GM18498 (cell line): ENCODE measurements at regions not wholly inside any gene's neighbourhood (a gene's known extent, or its start where the extent isn't known, plus 50 kb on each side); places are given as distances from the start of the nearest gene placed in this dataset.

Experiments
- ATAC-seq: cut with Tn5 transposase; IDR thresholded peaks from one replicate; pipeline ENCODE4 v1.9.1; 2021; ENCODE audit warnings: mild to moderate bottlenecking, moderate library complexity; ENCODE audit not compliant: unreplicated experiment

DNA sequence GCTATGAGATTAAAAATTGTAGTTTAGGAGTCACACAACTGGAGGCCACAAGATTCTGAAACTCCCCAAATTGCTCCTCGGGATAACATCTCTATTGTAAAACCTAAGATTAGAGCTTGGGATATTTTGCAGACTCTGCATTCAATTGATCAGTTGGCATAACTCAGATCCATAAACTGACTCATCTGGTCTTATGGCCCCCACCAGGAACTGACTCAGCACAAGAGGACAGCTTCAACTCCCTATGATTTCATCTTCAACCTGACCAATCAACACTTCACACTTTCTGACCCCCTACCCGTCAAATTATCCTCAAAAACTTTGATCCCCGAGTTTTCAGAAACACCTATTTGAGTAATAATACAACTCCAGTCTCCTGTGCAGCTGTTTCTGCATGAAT is 257.3 kb downstream of the HAO1 start:
- ATAC-seq: no peak

GRCh38 chr20:7687065-7687464 is 253.2 kb downstream of the HAO1 start:
- ATAC-seq: no peak

- no peak for ATAC-seq
These were observed 251.1 kb downstream of the HAO1 start for GRCh38 chr20:7689151-7689550.

- ATAC-seq: no peak
These were observed 248.5 kb downstream of the HAO1 start for GRCh38 chr20:7691647-7692269.

GRCh38 chr20:7692478-7692877 is 247.8 kb downstream of the HAO1 start:
- ATAC-seq: no peak

DNA sequence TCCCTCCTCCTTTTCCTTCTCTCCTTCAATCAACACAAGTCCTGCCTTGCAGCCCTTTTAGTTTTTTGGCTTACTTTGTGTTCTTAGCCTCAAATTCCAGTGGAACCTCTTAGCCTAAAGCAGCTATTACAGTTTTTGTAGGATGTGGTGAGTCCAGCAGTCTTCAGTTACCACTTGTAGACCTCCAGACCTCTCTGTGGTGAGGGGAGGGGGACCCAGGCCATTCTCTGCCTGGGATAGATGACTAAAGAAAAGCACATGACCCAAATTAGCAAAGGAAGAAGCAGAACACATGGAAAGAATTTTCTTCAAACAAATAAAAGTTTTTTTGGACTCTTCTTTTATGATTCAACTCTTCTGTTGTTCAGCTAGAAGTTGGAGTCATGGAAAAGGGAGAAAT is 246.5 kb downstream of the HAO1 start:
- no peak for ATAC-seq

DNA sequence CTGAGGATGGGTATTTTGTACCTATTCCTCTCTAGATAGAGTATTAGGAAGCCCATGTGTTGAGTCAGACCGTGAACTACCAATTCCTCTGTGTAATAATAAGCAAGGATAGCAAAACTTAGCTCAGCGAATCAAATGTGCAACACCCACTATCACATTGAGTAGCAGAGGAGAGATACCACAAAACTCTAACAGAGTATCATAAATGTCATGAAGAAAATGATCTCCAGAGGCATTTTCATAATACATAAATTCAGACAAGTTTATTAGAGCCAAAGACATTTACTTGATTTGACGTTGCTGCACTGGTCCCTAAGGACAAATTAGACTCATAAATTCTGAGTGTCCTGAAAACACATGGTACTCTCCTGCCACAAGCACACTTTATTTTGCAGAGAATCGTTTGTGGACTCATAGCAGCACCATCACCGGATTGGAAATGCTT is 245.2 kb downstream of the HAO1 start:
- ATAC-seq: no peak

GRCh38 chr20:7695635-7696034 is 244.6 kb downstream of the HAO1 start:
- ATAC-seq: no peak

DNA sequence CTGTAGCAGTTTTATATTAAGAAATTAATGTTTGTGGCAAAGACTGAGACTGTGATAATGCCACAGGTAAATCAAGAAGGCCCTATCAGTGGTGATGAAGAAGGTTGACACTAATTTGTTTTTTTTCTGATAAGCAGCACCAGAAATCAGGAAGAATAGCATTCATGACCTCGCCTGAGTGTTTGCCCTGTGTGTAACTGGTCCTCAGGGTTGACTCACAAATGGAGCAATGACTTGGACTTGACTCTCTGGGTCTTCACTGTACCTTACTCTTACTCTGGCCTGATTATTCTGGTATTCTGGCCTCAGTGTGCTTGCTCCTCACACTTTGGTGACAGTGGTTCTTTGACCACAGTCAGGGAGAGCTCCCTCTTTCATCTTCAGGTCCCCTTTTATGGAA is 243.9 kb downstream of the HAO1 start:
- ATAC-seq: no peak

- ATAC-seq: no peak
These were observed 238.1 kb downstream of the HAO1 start for GRCh38 chr20:7702141-7702540.

DNA sequence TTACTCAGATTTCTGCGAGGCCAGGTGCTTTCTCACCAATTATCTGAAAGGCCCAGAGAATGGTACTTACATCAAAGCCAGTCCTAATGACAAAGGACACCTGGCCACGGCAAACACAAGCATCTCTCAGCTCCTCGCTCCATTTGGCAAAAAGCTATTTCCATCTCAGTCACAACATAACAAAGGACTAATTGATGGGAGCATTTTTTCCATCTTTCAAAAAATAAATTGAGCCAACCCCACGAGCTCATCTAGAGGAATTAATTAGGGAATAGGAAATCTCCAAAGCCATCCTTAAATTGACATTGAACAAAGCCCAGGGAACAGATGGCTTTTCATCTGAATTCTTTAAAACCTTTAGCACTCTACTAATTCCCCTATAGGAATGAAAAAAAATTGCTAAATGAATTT is 236.7 kb downstream of the HAO1 start:
- ATAC-seq: no peak

GRCh38 chr20:7703996-7704395 is 236.3 kb downstream of the HAO1 start:
- no peak for ATAC-seq

- no peak for ATAC-seq
These were observed 232.1 kb downstream of the HAO1 start for GRCh38 chr20:7708112-7708511.

DNA sequence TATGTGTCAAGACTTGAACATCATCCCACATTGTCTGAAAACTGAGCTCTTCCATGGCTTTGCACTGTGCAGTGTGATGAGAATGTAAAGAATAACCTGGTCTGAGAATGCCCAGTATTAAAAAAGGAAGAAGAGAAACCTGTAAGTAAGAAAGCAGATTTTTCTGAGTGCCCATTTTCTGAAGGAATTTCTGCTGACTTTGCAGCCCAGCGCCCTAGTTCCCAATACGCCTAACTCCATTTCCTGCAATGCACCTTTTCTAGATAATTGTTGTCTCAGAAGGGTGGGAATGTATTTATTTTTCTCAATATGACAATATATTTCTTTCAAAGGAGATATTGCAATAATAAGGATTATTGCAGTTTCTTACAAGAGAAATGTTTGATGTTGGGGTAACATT is 231.5 kb downstream of the HAO1 start:
- no peak for ATAC-seq

- ATAC-seq: no peak
These were observed 229.8 kb downstream of the HAO1 start for GRCh38 chr20:7710440-7710839.

DNA sequence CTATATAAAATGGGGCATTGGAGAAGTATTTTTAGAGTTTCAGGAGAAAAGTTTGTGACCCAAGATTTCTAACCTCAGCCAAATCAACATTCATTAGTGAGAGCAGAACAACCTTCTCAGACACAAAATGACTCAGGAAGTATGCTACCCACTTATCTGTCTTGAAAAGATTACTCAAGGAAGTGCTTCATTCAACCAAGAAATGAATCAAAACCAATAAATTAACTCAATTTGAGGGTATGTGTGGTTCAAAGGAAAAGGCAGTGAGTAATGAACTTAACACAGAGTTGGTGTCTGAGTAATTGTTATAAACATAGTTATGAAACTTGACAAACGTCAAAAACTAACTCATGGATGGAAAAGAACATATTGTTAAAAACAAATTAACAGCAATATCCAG is 227.6 kb downstream of the HAO1 start:
- ATAC-seq: no peak

- ATAC-seq: no peak
These were observed 225.7 kb downstream of the HAO1 start for GRCh38 chr20:7714549-7714948.

DNA sequence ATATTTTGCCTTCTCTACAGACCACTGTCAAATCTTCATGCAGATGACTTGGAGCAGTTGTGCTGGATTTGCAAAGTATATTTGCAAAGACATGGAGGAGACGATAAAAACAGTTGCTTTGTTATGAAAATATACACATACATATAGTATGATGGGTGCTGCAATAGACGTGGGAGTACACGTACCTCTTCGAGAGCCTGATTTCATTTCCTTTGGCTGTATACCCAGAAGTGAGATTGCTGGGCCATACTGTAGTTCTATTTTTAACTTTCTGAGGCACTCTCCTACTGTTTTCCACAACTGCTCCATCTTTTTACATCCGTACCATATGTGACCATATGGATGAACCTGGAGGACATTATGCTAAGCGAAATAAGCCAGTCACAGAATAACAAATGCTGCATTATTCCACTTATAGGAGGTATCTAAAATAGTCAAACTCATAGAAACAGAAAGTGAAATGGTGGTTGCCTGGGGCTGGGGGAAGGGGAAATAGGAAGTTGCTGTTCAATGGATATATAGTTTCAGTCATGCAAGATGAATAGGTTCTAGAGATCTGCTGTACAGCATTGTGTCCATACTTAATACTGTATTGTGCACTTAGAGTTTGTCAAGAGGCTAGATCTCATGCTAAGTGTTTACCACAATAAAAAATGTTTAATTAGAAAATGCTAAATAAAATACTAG is 223.8 kb downstream of the HAO1 start:
- ATAC-seq: no peak

- ATAC-seq: no peak
These were observed 217.7 kb downstream of the HAO1 start for GRCh38 chr20:7722564-7722963.

DNA sequence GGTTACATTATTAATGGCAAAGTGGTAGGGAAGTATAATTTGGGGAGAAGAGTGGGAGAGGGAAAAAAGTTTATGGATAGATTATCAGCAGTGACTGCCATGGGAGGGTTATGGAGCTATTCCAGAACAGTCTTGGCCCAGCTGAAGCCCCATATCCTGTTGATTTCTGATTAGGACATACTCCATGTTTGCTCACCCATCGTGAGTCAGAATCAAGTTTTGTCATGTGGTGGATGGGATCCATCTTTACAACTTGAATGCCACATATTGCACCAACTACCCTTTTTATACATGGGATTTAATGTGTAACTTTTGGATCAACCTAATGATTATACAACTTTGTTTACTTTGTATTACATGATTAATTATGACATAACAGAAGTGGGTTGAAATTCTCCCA is 217.0 kb downstream of the HAO1 start:
- ATAC-seq: no peak

DNA sequence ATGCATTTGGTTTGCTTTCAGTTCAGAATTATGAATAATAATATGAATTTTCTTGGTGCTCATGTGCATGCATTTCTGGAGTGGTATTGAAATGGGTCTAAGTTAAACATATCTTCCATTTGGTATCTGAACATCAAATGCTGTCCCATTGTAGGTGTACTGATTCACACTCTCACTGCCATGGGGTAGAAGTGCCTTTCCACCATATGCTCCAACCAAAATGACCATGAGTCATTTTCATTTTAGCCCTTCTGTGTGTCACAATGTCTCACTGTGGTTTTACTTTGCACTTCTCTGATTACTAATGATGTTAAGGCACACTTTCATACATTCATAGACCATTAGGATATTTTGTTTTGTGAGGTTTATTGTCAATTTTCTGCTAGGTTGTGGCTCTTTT is 211.9 kb downstream of the HAO1 start:
- ATAC-seq: no peak

DNA sequence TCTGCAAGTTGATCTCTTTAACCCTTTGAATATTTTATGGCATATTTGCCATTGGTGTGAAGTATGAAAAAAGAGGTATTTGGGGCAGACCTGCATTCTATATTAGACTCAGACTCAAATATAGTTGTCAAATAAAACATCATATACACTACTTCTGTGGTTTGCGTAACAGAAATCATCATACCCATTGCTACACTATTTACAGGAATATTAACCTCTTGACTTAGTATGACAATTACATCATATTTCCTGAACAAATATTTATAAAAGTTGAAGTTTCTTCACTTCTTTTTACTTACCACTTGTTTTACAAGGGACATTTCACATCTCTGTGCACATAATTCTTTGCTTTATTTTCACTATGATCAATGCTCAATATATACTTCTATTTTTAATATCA is 206.0 kb downstream of the HAO1 start:
- ATAC-seq: no peak

DNA sequence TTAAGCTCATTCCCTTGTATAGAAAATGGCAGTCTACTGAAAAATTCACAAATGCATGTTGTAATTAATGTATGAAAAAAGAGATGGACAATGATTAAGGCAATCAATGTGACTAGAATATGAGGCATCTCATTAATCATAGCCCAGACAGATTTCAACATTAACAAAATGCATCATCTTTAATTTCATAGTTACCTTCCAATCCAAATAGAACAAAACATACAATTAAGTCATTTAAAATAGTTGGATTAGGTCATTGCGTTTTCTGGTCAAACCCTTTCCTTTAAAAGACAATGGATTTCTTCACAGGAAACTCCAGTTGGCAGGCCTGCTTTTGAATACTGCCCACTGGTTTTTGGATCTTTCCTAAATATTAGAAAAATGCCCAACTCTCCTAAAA is 203.9 kb downstream of the HAO1 start:
- ATAC-seq: no peak
